HG03378 (cell line): ENCODE measurements at regions not wholly inside any gene's neighbourhood (a gene's known extent, or its start where the extent isn't known, plus 50 kb on each side); places are given as distances from the start of the nearest gene placed in this dataset.
"Not testable (repeated sequence)": the region's sequence is repeated elsewhere in the genome, so short reads cannot be mapped to it uniquely, and the experiment has no call there.

Source experiments
- ATAC-seq: cut with Tn5 transposase; IDR thresholded peaks from one replicate; pipeline ENCODE4 v1.9.1; 2021; ENCODE audit warnings: mild to moderate bottlenecking, moderate library complexity; ENCODE audit not compliant: unreplicated experiment

GRCh38 chr7:112938863-112939573, 147.6 kb downstream of the GPR85 start:
- no peak for ATAC-seq

GRCh38 chr7:112937651-112938415, 147.6 kb upstream of the TMEM168 start:
- ATAC-seq, result no peak

- ATAC-seq, result no peak
Measured at GRCh38 chr7:112933598-112933997, 143.4 kb upstream of the TMEM168 start.

- no peak for ATAC-seq
Measured at GRCh38 chr7:112930787-112931186, 140.6 kb upstream of the TMEM168 start.

- no peak for ATAC-seq
Measured at GRCh38 chr7:112929421-112929820, 139.2 kb upstream of the TMEM168 start.

GRCh38 chr7:112926018-112926417, 135.8 kb upstream of the TMEM168 start:
- no peak for ATAC-seq

GRCh38 chr7:112922546-112922945, 132.4 kb upstream of the TMEM168 start:
- not testable (repeated sequence) for ATAC-seq

GRCh38 chr7:112916431-112916830, 126.2 kb upstream of the TMEM168 start:
- ATAC-seq, result not testable (repeated sequence)

- ATAC-seq, result no peak
Measured at GRCh38 chr7:112908086-112908485, 117.9 kb upstream of the TMEM168 start.

GRCh38 chr7:112907658-112908057, 117.5 kb upstream of the TMEM168 start:
- ATAC-seq, result no peak

GRCh38 chr7:112905950-112906349, 115.8 kb upstream of the TMEM168 start:
- ATAC-seq, result no peak

- no peak for ATAC-seq
Measured at GRCh38 chr7:112905413-112905812, 115.2 kb upstream of the TMEM168 start.

- peak; percentile 85 for ATAC-seq
Measured at GRCh38 chr7:112898432-112899290, 108.5 kb upstream of the TMEM168 start.

- ATAC-seq, result no peak
Measured at GRCh38 chr7:112897839-112898431, 107.7 kb upstream of the TMEM168 start.

- no peak for ATAC-seq
Measured at GRCh38 chr7:112896026-112896601, 105.9 kb upstream of the TMEM168 start.

GRCh38 chr7:112892263-112892662, 102.1 kb upstream of the TMEM168 start:
- ATAC-seq, result no peak

GRCh38 chr7:112891698-112892097, 101.5 kb upstream of the TMEM168 start:
- no peak for ATAC-seq

- no peak for ATAC-seq
Measured at GRCh38 chr7:112889834-112890438, 99.7 kb upstream of the TMEM168 start.

GRCh38 chr7:112889268-112889667, 99.1 kb upstream of the TMEM168 start:
- ATAC-seq, result no peak

- no peak for ATAC-seq
Measured at GRCh38 chr7:112888781-112889180, 98.6 kb upstream of the TMEM168 start.
